Transverse colon (tissue), 3 donors: ENCODE measurements at regions not wholly inside any gene's neighbourhood (a gene's known extent, or its start where the extent isn't known, plus 50 kb on each side); places are given as distances from the start of the nearest gene placed in this dataset.

ENCODE experiments used
- EP300 ChIP-seq: sonication (generic); formaldehyde crosslinking; IDR thresholded peaks from one replicate; pipeline ENCODE4 v1.6.1; 2017; ENCODE audit warnings: antibody characterized with exemption, low read depth
- TF ChIP-seq, protein P1 (sequence below), 5 experiments: fragments of 200-600 bp in 3 of 5; fragments of 450-650 bp in 2 of 5; sonication (generic) in 3 of 5; IDR thresholded peaks; 1 replicate in 2 of 5; 2 replicates in 3 of 5; pipeline ENCODE4 v1.5.1; 2016 to 2017; ENCODE audit warnings: antibody characterized with exemption in 5 of 5, inconsistent platforms in 3 of 5, mild to moderate bottlenecking in 2 of 5, moderate library complexity in 1 of 5

DNA sequence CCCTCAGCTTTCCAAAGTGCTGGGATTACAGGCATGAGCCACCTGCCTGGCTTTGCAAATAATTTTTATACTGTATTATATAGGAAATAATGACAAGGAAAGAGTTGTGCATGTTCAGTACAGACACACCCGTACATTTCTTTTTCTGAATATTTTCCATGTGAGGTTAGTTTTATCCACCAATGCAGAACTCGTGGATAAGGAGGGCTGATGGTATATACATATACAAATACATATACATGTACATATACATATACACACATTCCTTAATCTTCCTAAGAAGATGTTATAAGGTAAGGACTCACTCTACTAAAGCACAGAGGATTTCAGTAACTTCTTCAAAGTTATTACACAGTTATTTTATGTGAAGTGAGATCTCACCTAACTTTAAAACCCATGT, 925.8 kb downstream of the C4orf33 start:
- TF ChIP-seq EP300 = no peak
- TF ChIP-seq, protein P1, sequence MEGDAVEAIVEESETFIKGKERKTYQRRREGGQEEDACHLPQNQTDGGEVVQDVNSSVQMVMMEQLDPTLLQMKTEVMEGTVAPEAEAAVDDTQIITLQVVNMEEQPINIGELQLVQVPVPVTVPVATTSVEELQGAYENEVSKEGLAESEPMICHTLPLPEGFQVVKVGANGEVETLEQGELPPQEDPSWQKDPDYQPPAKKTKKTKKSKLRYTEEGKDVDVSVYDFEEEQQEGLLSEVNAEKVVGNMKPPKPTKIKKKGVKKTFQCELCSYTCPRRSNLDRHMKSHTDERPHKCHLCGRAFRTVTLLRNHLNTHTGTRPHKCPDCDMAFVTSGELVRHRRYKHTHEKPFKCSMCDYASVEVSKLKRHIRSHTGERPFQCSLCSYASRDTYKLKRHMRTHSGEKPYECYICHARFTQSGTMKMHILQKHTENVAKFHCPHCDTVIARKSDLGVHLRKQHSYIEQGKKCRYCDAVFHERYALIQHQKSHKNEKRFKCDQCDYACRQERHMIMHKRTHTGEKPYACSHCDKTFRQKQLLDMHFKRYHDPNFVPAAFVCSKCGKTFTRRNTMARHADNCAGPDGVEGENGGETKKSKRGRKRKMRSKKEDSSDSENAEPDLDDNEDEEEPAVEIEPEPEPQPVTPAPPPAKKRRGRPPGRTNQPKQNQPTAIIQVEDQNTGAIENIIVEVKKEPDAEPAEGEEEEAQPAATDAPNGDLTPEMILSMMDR (IDR thresholded peaks at IDR 0.05) = no peak
